ENCODE measurements at regions not wholly inside any gene's neighbourhood (a gene's known extent, or its start where the extent isn't known, plus 50 kb on each side); places are given as distances from the start of the nearest gene placed in this dataset.

DNA sequence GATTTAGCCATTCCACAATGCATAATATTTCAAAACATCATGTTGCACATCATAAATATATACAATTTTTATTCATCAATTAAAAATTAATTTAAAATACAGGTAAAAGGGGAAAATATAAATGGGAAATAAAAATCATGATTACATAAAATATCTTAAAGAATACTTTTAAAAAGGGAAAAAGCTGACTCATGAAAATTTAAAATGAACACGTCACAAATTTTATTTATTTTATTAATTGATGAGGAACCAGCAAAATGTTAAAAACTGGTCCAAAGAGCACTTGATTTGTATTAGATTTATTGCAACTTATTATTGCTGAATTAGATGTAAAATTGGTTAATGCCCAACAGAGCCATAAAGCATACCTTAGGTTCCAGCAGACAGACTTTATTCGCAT, 78.5 kb upstream of the ANK2 start:
- Histone ChIP-seq H3K27ac (ENCODE audit: low read depth in 1 of 2, low read length in 2 of 2) (no peak overlapping the region), H3K36me3 (replicated peaks in 1 of 2; ENCODE audit: control insufficient read depth in 1 of 2, insufficient read depth in 2 of 2, low read length in 2 of 2) (no peaks in the 10 kb centered on the region), H3K9ac (ENCODE audit: insufficient read depth, low read length, poor library complexity, severe bottlenecking) (no peak overlapping the region), H3K9me3 (replicated peaks in 1 of 2; ENCODE audit: control insufficient read depth in 1 of 2, insufficient read depth in 1 of 2, low read length in 2 of 2) (no peaks in the 10 kb centered on the region), H3K4me1 (ENCODE audit: control insufficient read depth in 1 of 2, insufficient read depth in 2 of 2, low read length in 2 of 2) (no peaks in the 10 kb centered on the region), H3K4me3 (replicated peaks in 1 of 3; ENCODE audit: low read depth in 2 of 3, low read length in 3 of 3) (no peak overlapping the region), H3K27me3 (ENCODE audit: control insufficient read depth in 2 of 2, insufficient read depth in 2 of 2, low read length in 2 of 2) (no peaks in the 10 kb centered on the region), H4K20me1 (ENCODE audit: insufficient read depth, low read length) (no peaks in the 10 kb centered on the region), H2AFZ (ENCODE audit: insufficient read depth, low read depth, low read length, poor library complexity, severe bottlenecking) (no peak overlapping the region), H3K4me2 (replicated peaks; ENCODE audit: extremely low read depth, low read length, poor library complexity, severe bottlenecking) (no peak overlapping the region), H3K79me2 (ENCODE audit: insufficient read depth, low read length) (no peaks in the 10 kb centered on the region)
- Mint-ChIP-seq H3K4me1 (no peaks in the 10 kb centered on the region), H3K36me3 (no peaks in the 10 kb centered on the region), H3K27me3 (ENCODE audit: low read depth in 3 of 3) (no peaks in the 10 kb centered on the region), H3K9me3 (no peaks in the 10 kb centered on the region), H3K27ac (no peak overlapping the region), H3K4me3 (no peak overlapping the region)
- TF ChIP-seq, protein P1, sequence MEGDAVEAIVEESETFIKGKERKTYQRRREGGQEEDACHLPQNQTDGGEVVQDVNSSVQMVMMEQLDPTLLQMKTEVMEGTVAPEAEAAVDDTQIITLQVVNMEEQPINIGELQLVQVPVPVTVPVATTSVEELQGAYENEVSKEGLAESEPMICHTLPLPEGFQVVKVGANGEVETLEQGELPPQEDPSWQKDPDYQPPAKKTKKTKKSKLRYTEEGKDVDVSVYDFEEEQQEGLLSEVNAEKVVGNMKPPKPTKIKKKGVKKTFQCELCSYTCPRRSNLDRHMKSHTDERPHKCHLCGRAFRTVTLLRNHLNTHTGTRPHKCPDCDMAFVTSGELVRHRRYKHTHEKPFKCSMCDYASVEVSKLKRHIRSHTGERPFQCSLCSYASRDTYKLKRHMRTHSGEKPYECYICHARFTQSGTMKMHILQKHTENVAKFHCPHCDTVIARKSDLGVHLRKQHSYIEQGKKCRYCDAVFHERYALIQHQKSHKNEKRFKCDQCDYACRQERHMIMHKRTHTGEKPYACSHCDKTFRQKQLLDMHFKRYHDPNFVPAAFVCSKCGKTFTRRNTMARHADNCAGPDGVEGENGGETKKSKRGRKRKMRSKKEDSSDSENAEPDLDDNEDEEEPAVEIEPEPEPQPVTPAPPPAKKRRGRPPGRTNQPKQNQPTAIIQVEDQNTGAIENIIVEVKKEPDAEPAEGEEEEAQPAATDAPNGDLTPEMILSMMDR (IDR thresholded peaks at IDR 0.05), result no peak
- WGBS (ENCODE audit: insufficient coverage), result no CpG with 5 or more reads among the region's 2 CpGs
- DNase-seq, result no peak
- intact Hi-C loops (cut with micrococcal nuclease), result no loop called here

DNA sequence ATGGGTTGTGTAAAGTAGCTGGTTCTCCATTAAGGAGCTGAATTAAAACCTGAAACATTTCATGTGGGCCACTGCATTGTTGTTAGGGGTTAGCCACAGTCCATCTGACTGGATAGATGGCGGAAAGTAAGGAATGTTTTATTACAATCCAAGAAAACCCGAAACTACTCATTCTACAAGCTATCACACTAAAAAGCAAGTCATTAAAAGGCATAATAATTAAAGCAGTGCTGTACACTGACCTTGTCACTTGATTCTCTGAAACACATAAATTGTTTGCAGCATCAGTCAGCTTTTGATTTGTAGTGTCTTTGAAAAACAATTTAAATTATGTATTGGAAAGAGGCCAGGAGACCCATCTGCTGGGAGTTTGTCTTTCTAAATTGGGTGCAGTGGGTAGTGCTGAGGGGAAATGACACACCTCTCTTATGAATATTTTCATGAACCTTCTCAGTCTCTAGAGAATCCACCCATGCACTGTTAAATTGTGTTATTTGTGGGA, 75.7 kb upstream of the ANK2 start:
- no peak overlapping the region for H2AFZ ChIP-seq (ENCODE audit: insufficient read depth, low read depth, low read length, poor library complexity, severe bottlenecking)
- no peaks in the 10 kb centered on the region for H3K27me3 Mint-ChIP-seq (ENCODE audit: low read depth in 3 of 3)
- no peak for DNase-seq
- H3K36me3 Mint-ChIP-seq, result no peaks in the 10 kb centered on the region
- H3K4me3 ChIP-seq (replicated peaks in 1 of 3; ENCODE audit: low read depth in 2 of 3, low read length in 3 of 3), result no peak overlapping the region
- intact Hi-C loops (cut with micrococcal nuclease), result no loop called here
- H3K9me3 ChIP-seq (replicated peaks in 1 of 2; ENCODE audit: control insufficient read depth in 1 of 2, insufficient read depth in 1 of 2, low read length in 2 of 2), result no peaks in the 10 kb centered on the region
- H3K27me3 ChIP-seq (ENCODE audit: control insufficient read depth in 2 of 2, insufficient read depth in 2 of 2, low read length in 2 of 2), result no peaks in the 10 kb centered on the region
- H3K79me2 ChIP-seq (ENCODE audit: insufficient read depth, low read length), result no peaks in the 10 kb centered on the region
- TF ChIP-seq, protein P1 (IDR thresholded peaks at IDR 0.05), result no peak
- H3K36me3 ChIP-seq (replicated peaks in 1 of 2; ENCODE audit: control insufficient read depth in 1 of 2, insufficient read depth in 2 of 2, low read length in 2 of 2), result no peaks in the 10 kb centered on the region
- H3K9me3 Mint-ChIP-seq, result peaks cover 0 to under 1% (median 0%) of the 10 kb centered on the region in 7 donors
- H3K4me1 ChIP-seq (ENCODE audit: control insufficient read depth in 1 of 2, insufficient read depth in 2 of 2, low read length in 2 of 2), result no peaks in the 10 kb centered on the region
- no peak overlapping the region for H3K27ac ChIP-seq (ENCODE audit: low read depth in 1 of 2, low read length in 2 of 2)
- H3K4me3 Mint-ChIP-seq, result no peak overlapping the region
- no peak overlapping the region for H3K4me2 ChIP-seq (replicated peaks; ENCODE audit: extremely low read depth, low read length, poor library complexity, severe bottlenecking)
- H3K27ac Mint-ChIP-seq, result no peak overlapping the region
- WGBS (ENCODE audit: insufficient coverage), result no CpG with 5 or more reads among the region's 2 CpGs
- no peaks in the 10 kb centered on the region for H4K20me1 ChIP-seq (ENCODE audit: insufficient read depth, low read length)
- H3K9ac ChIP-seq (ENCODE audit: insufficient read depth, low read length, poor library complexity, severe bottlenecking), result no peak overlapping the region
- H3K4me1 Mint-ChIP-seq, result no peaks in the 10 kb centered on the region

All from CD14-positive monocyte (primary cell).